Transverse colon (tissue), 4 donors: ENCODE measurements at regions not wholly inside any gene's neighbourhood (a gene's known extent, or its start where the extent isn't known, plus 50 kb on each side); places are given as distances from the start of the nearest gene placed in this dataset.

Source experiments
- DNase-seq: peaks from one replicate; pipeline ENCODE4 v3.0.0-alpha.2; 2019
- H3K27ac ChIP-seq, 4 donors: fragments of 200-600 bp; sonication (generic); 2 replicates each; pipeline ENCODE4 v1.5.1; 2016 to 2018; ENCODE audit warnings: inconsistent platforms in 4 of 4
- H3K27me3 ChIP-seq: fragments of 200-600 bp; sonication (generic); 2 replicates; pipeline ENCODE4 v1.5.1; 2017; ENCODE audit warnings: inconsistent platforms
- H3K36me3 ChIP-seq, 4 donors: fragments of 200-600 bp; sonication (generic); 2 replicates each; pipeline ENCODE4 v1.5.1; 2017 to 2019; ENCODE audit warnings: inconsistent platforms in 4 of 4
- H3K4me1 ChIP-seq, 4 donors: fragments of 200-600 bp; sonication (generic); 2 replicates each; pipeline ENCODE4 v1.5.1; 2017 to 2020; ENCODE audit warnings: inconsistent platforms in 4 of 4
- H3K4me3 ChIP-seq, 4 donors: fragments of 200-600 bp; sonication (generic); 1 replicate in 1 of 4; 2 replicates in 3 of 4; pipeline versions ENCODE4 v1.5.1 to v1.6.1; 2017 to 2019; ENCODE audit warnings: inconsistent platforms in 4 of 4
- H3K9me3 ChIP-seq, 2 donors: fragments of 200-600 bp; sonication (generic); 2 replicates each; pipeline ENCODE4 v1.5.1; 2017 to 2019; ENCODE audit warnings: inconsistent platforms in 2 of 2
- EP300 ChIP-seq: sonication (generic); formaldehyde crosslinking; IDR thresholded peaks from one replicate; pipeline ENCODE4 v1.6.1; 2017; ENCODE audit warnings: antibody characterized with exemption, low read depth
- POLR2A ChIP-seq: fragments of 450-650 bp; IDR thresholded peaks from one replicate; pipeline ENCODE4 v1.6.1; 2016; ENCODE audit warnings: antibody characterized with exemption, mild to moderate bottlenecking, moderate library complexity
- POLR2AphosphoS5 ChIP-seq, 3 donors: sonication (generic); formaldehyde crosslinking; IDR thresholded peaks; one replicate each; pipeline ENCODE4 v1.6.1; 2016; ENCODE audit warnings: antibody characterized with exemption in 3 of 3
- WGBS, 2 donors: methylation state at CpG; one replicate each; pipeline ENCODE4 v1.1.5; 2018; ENCODE audit warnings: low coverage in 1 of 2; 5-methylcytosine and 5-hydroxymethylcytosine counted together
- in situ Hi-C, 4 donors: fragments of 200-750 bp; cut with MboI; loops; one replicate each; pipeline versions ENCODE4 v1.15.0 to v1.15.1; 2017; ENCODE audit warnings: low sequenced_read_pairs in 3 of 4, low pct_ligation_motif_present in 1 of 4, low pct_unique_long_range_greater_than_20kb in 1 of 4
- intact Hi-C: fragments of 100-400 bp; cut with DNase I; formaldehyde crosslinking; loops from one replicate; pipeline ENCODE4 v1.15.1; 2023; ENCODE audit warnings: low total_unique reads
- TF ChIP-seq, protein P1 (sequence below), 5 experiments: fragments of 200-600 bp in 3 of 5; fragments of 450-650 bp in 2 of 5; sonication (generic) in 3 of 5; IDR thresholded peaks; 1 replicate in 2 of 5; 2 replicates in 3 of 5; pipeline ENCODE4 v1.5.1; 2016 to 2017; ENCODE audit warnings: antibody characterized with exemption in 5 of 5, inconsistent platforms in 3 of 5, mild to moderate bottlenecking in 2 of 5, moderate library complexity in 1 of 5

GRCh38 chr11:37372667-37373066 is 774.6 kb upstream of the RAG2 start:
- no peak overlapping the region for H3K4me3 ChIP-seq
- WGBS, 2 donors, result 81 to 91% methylated on average over 2 of the region's 2 CpGs
- in situ Hi-C loops (no loop called here), intact Hi-C loops (no loop called here)
- H3K4me1 ChIP-seq, result no peaks in the 10 kb centered on the region
- H3K36me3 ChIP-seq, result no peaks in the 10 kb centered on the region
- peaks cover 6 to 8% of the 10 kb centered on the region in 2 donors for H3K9me3 ChIP-seq
- H3K27ac ChIP-seq, result no peak overlapping the region
- no peak for TF ChIP-seq POLR2A
- TF ChIP-seq, protein P1, sequence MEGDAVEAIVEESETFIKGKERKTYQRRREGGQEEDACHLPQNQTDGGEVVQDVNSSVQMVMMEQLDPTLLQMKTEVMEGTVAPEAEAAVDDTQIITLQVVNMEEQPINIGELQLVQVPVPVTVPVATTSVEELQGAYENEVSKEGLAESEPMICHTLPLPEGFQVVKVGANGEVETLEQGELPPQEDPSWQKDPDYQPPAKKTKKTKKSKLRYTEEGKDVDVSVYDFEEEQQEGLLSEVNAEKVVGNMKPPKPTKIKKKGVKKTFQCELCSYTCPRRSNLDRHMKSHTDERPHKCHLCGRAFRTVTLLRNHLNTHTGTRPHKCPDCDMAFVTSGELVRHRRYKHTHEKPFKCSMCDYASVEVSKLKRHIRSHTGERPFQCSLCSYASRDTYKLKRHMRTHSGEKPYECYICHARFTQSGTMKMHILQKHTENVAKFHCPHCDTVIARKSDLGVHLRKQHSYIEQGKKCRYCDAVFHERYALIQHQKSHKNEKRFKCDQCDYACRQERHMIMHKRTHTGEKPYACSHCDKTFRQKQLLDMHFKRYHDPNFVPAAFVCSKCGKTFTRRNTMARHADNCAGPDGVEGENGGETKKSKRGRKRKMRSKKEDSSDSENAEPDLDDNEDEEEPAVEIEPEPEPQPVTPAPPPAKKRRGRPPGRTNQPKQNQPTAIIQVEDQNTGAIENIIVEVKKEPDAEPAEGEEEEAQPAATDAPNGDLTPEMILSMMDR (IDR thresholded peaks at IDR 0.05), result no peak
- TF ChIP-seq POLR2AphosphoS5 (IDR thresholded peaks at IDR 0.05), result no peak
- TF ChIP-seq EP300, result no peak
- no peaks in the 10 kb centered on the region for H3K27me3 ChIP-seq
- no peak for DNase-seq

- H3K27me3 ChIP-seq, result no peaks in the 10 kb centered on the region
- intact Hi-C loops, result no loop called here
These were observed 773.4 kb upstream of the RAG2 start for GRCh38 chr11:37371346-37371970.

DNA sequence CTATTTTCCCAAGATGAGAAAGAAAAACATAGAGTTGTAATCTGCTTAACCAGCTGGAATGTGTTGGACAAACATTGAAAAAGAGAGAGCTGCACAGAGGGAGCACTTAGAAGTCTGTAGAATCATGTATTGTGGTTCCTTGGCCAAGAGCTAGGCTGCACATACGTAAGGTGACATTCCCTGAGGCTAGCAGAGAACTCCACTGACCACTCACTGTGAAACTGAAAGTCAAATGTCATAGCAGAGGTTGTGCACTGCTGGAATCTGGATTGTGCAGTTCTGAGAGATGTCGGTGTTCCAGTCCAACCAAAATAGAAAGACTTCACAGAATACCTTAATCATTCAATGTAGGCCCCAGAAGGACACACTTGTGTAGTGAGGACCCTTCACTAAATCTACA is 772.8 kb upstream of the RAG2 start:
- Histone ChIP-seq H3K9me3 (peaks cover 3 to 6% of the 10 kb centered on the region in 2 donors), H3K27me3 (no peaks in the 10 kb centered on the region), H3K27ac (no peak overlapping the region), H3K4me3 (no peak overlapping the region), H3K4me1 (no peaks in the 10 kb centered on the region), H3K36me3 (no peaks in the 10 kb centered on the region)
- 67 to 86% methylated on average over 2 of the region's 2 CpGs for WGBS, 2 donors
- intact Hi-C loops, result no loop called here
- in situ Hi-C loops, result no loop called here
- TF ChIP-seq POLR2A, result no peak
- TF ChIP-seq, protein P1 (IDR thresholded peaks at IDR 0.05), result no peak
- TF ChIP-seq POLR2AphosphoS5 (IDR thresholded peaks at IDR 0.05), result no peak
- TF ChIP-seq EP300, result no peak
- DNase-seq, result no peak

More at GRCh38 chr11:37371346-37371970, 773.4 kb upstream of the RAG2 start:
- Histone ChIP-seq H3K27ac (no peak overlapping the region), H3K9me3 (peaks cover 3 to 6% of the 10 kb centered on the region in 2 donors), H3K36me3 (no peaks in the 10 kb centered on the region), H3K4me1 (no peaks in the 10 kb centered on the region), H3K4me3 (no peak overlapping the region)
- TF ChIP-seq POLR2AphosphoS5 (IDR thresholded peaks at IDR 0.05) (no peak), POLR2A (no peak), EP300 (no peak)
- TF ChIP-seq, protein P1 (IDR thresholded peaks at IDR 0.05), result no peak
- DNase-seq, result no peak
- in situ Hi-C loops, result no loop called here

- H3K36me3 ChIP-seq, result no peaks in the 10 kb centered on the region
- WGBS, 2 donors, result 94% methylated on average over 5 of the region's 5 CpGs; no CpG with 5 or more reads in 1 of the 2 donors
- no peaks in the 10 kb centered on the region for H3K4me1 ChIP-seq
- H3K27me3 ChIP-seq, result no peaks in the 10 kb centered on the region
- in situ Hi-C loops, result no loop called here
- H3K9me3 ChIP-seq, result peaks cover 2 to 6% of the 10 kb centered on the region in 2 donors
- TF ChIP-seq EP300 (no peak), POLR2A (no peak), POLR2AphosphoS5 (IDR thresholded peaks at IDR 0.05) (no peak)
- TF ChIP-seq, protein P1 (IDR thresholded peaks at IDR 0.05), result no peak
- no peak for DNase-seq
- intact Hi-C loops, result no loop called here
- H3K27ac ChIP-seq, result no peak overlapping the region
- no peak overlapping the region for H3K4me3 ChIP-seq
These were observed 766.3 kb upstream of the RAG2 start for GRCh38 chr11:37364246-37364839.
